Upper lobe of left lung (tissue), 4 donors: ENCODE measurements at regions not wholly inside any gene's neighbourhood (a gene's known extent, or its start where the extent isn't known, plus 50 kb on each side); places are given as distances from the start of the nearest gene placed in this dataset.

Experiments used
- CTCF ChIP-seq, 6 experiments: fragments of 450-650 bp in 4 of 6; fragments of 200-600 bp in 2 of 6; sonication (generic) in 2 of 6; IDR thresholded peaks; one replicate each; pipeline ENCODE4 v1.5.1; 2016 to 2019; ENCODE audit warnings: antibody characterized with exemption in 6 of 6
- EP300 ChIP-seq, 4 donors: sonication (generic); formaldehyde crosslinking; IDR thresholded peaks; one replicate each; pipeline ENCODE4 v1.5.1; 2017; ENCODE audit warnings: antibody characterized with exemption in 4 of 4, control low read depth in 2 of 4
- POLR2A ChIP-seq, 4 donors: fragments of 450-650 bp; IDR thresholded peaks; one replicate each; pipeline ENCODE4 v1.5.1; 2016 to 2017; ENCODE audit warnings: antibody characterized with exemption in 4 of 4, mild to moderate bottlenecking in 2 of 4
- POLR2AphosphoS5 ChIP-seq, 2 donors: sonication (generic); formaldehyde crosslinking; IDR thresholded peaks; one replicate each; pipeline ENCODE4 v1.5.1; 2017; ENCODE audit warnings: antibody characterized with exemption in 2 of 2

GRCh38 chr9:18393340-18394130 is 80.4 kb upstream of the ADAMTSL1 start:
- TF ChIP-seq POLR2A (IDR thresholded peaks at IDR 0.05) (no peak), EP300 (IDR thresholded peaks at IDR 0.05) (no peak), CTCF (IDR thresholded peaks at IDR 0.05) (no peak), POLR2AphosphoS5 (IDR thresholded peaks at IDR 0.05) (no peak)
